Fibroblast of villous mesenchyme (primary cell): ENCODE measurements at regions not wholly inside any gene's neighbourhood (a gene's known extent, or its start where the extent isn't known, plus 50 kb on each side); places are given as distances from the start of the nearest gene placed in this dataset.
"Not testable (repeated sequence)": the region's sequence is repeated elsewhere in the genome, so short reads cannot be mapped to it uniquely, and the experiment has no call there.

ENCODE experiments used
- DNase-seq: peaks from one replicate; pipeline ENCODE4 v3.0.0-alpha.2; 2010; ENCODE audit warnings: low read depth
- H3K4me3 ChIP-seq: 2 replicates; pipeline ENCODE4 v1.5.1; 2011; ENCODE audit warnings: low read depth, mild to moderate bottlenecking, low read length
- CTCF ChIP-seq: IDR thresholded peaks from 2 replicates; pipeline ENCODE4 v1.5.1; 2012; ENCODE audit warnings: low read depth, mild to moderate bottlenecking, low read length; ENCODE audit not compliant: insufficient read depth

GRCh38 chr1:65554829-65555228 is 134.4 kb downstream of the LEPR start:
- no peak for DNase-seq
- no peak overlapping the region for H3K4me3 ChIP-seq
- TF ChIP-seq CTCF = no peak

GRCh38 chr1:65558215-65558614 is 137.7 kb downstream of the LEPR start:
- no peak for TF ChIP-seq CTCF
- DNase-seq = no peak
- no peak overlapping the region for H3K4me3 ChIP-seq

GRCh38 chr1:65564493-65564892 is 144.0 kb downstream of the LEPR start:
- no peak overlapping the region for H3K4me3 ChIP-seq
- DNase-seq = no peak
- TF ChIP-seq CTCF = no peak

GRCh38 chr1:65568285-65568684 is 147.8 kb downstream of the LEPR start:
- TF ChIP-seq CTCF = no peak
- H3K4me3 ChIP-seq = no peak overlapping the region
- DNase-seq = no peak

GRCh38 chr1:65572701-65573421 is 152.4 kb downstream of the LEPR start:
- TF ChIP-seq CTCF = no peak
- no peak overlapping the region for H3K4me3 ChIP-seq
- DNase-seq = no peak

- no peak for DNase-seq
- no peak overlapping the region for H3K4me3 ChIP-seq
- no peak for TF ChIP-seq CTCF
These were observed 156.8 kb downstream of the LEPR start for GRCh38 chr1:65577278-65577677.

GRCh38 chr1:65577982-65578381 is 157.5 kb downstream of the LEPR start:
- not testable (repeated sequence) for DNase-seq, H3K4me3 ChIP-seq
